Karpas-422 (cell line): ENCODE measurements at regions not wholly inside any gene's neighbourhood (a gene's known extent, or its start where the extent isn't known, plus 50 kb on each side); places are given as distances from the start of the nearest gene placed in this dataset.

ENCODE experiments used
- DNase-seq: peaks from one replicate; pipeline ENCODE4 v3.0.0-alpha.2; 2015
- H2AFZ ChIP-seq: fragments of 200-600 bp; sonication (generic); 2 replicates; pipeline ENCODE4 v1.6.1; 2014; ENCODE audit warnings: antibody characterized with exemption, low read length, mixed read lengths
- H3K27ac ChIP-seq: fragments of 200-600 bp; sonication (generic); 2 replicates; pipeline ENCODE4 v1.5.1; 2014; ENCODE audit warnings: mild to moderate bottlenecking, low read length, moderate library complexity
- H3K27me3 ChIP-seq: fragments of 200-600 bp; sonication (generic); 2 replicates; pipeline ENCODE4 v1.6.1; 2014; ENCODE audit warnings: low read length, mixed read lengths
- H3K36me3 ChIP-seq: fragments of 200-600 bp; sonication (generic); 2 replicates; pipeline ENCODE4 v1.6.1; 2014; ENCODE audit warnings: low read length, mixed read lengths; ENCODE audit not compliant: insufficient read depth
- H3K4me1 ChIP-seq: fragments of 200-600 bp; sonication (generic); 2 replicates; pipeline ENCODE4 v1.6.1; 2014; ENCODE audit warnings: mild to moderate bottlenecking, low read length, mixed read lengths
- H3K4me2 ChIP-seq: fragments of 200-600 bp; sonication (generic); 2 replicates; pipeline ENCODE4 v1.6.1; 2014; ENCODE audit warnings: low read length, low read depth, mild to moderate bottlenecking; ENCODE audit not compliant: poor library complexity, severe bottlenecking
- H3K4me3 ChIP-seq: fragments of 200-600 bp; sonication (generic); 2 replicates; pipeline ENCODE4 v1.5.1; 2014; ENCODE audit warnings: mild to moderate bottlenecking, antibody characterized with exemption, low read length, mixed read lengths
- H3K79me2 ChIP-seq: fragments of 200-600 bp; sonication (generic); 2 replicates; pipeline ENCODE4 v1.6.1; 2014; ENCODE audit warnings: mild to moderate bottlenecking, low read length, mixed read lengths
- H3K9ac ChIP-seq: fragments of 200-600 bp; sonication (generic); 2 replicates; pipeline ENCODE4 v1.6.0; 2014; ENCODE audit warnings: low read length
- H3K9me2 ChIP-seq: fragments of 200-600 bp; sonication (generic), shearing (Covaris generic); replicated peaks from 2 replicates; pipeline ENCODE4 v1.6.0; 2014; ENCODE audit warnings: mild to moderate bottlenecking, low read length, moderate library complexity; ENCODE audit not compliant: insufficient read depth
- H3K9me3 ChIP-seq: fragments of 300-700, 200-600 bp; sonication (generic); 2 replicates; pipeline ENCODE4 v1.6.1; 2014; ENCODE audit warnings: low read length, mixed read lengths
- H4K20me1 ChIP-seq: fragments of 200-600 bp; sonication (generic); 2 replicates; pipeline ENCODE4 v1.6.1; 2014; ENCODE audit warnings: mild to moderate bottlenecking, antibody characterized with exemption, low read length, low read depth; ENCODE audit not compliant: insufficient read depth

- Histone ChIP-seq H2AFZ (no peak overlapping the region), H3K27ac (no peak overlapping the region), H3K27me3 (no peaks in the 10 kb centered on the region), H3K4me3 (no peak overlapping the region), H3K4me2 (no peak overlapping the region), H3K9me2 (no peaks in the 10 kb centered on the region), H3K9ac (no peak overlapping the region), H3K36me3 (no peaks in the 10 kb centered on the region), H3K79me2 (no peaks in the 10 kb centered on the region), H3K4me1 (peaks cover 13% of the 10 kb centered on the region), H3K9me3 (no peaks in the 10 kb centered on the region), H4K20me1 (no peaks in the 10 kb centered on the region)
- no peak for DNase-seq
These were observed 66.7 kb upstream of the ARID1B start for GRCh38 chr6:156710479-156710878.

- Histone ChIP-seq H3K36me3 (no peaks in the 10 kb centered on the region), H3K4me2 (no peak overlapping the region)
- no peak for DNase-seq
These were observed 69.4 kb upstream of the ARID1B start for GRCh38 chr6:156707818-156708217.

DNA sequence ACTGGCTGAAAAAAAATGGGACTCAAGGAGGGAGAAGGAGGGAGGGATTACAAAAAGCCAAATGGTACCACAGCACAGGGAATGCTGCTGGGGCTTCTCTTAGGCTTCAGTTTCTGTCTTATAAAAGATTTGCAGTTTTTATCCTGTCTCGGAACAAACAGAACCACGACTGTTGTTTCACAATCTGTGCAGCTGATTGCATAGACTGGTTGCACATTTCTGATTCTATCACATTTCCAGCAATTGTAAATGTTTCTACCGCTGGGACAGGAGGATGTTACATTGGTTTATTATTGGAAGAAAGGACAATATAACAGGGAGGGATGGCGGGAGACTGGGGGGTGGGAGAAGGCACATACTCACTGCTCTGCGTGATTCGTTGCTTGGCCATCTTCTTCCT is 73.5 kb upstream of the ARID1B start:
- no peaks in the 10 kb centered on the region for H3K36me3 ChIP-seq
- H3K9me2 ChIP-seq, result no peaks in the 10 kb centered on the region
- no peaks in the 10 kb centered on the region for H4K20me1 ChIP-seq
- no peak for DNase-seq
- no peak overlapping the region for H3K9ac ChIP-seq
- no peak overlapping the region for H3K4me3 ChIP-seq
- no peak overlapping the region for H2AFZ ChIP-seq
- H3K9me3 ChIP-seq, result no peaks in the 10 kb centered on the region
- H3K4me2 ChIP-seq, result no peak overlapping the region
- H3K79me2 ChIP-seq, result no peaks in the 10 kb centered on the region
- H3K4me1 ChIP-seq, result peaks cover 15% of the 10 kb centered on the region
- H3K27ac ChIP-seq, result no peak overlapping the region
- no peaks in the 10 kb centered on the region for H3K27me3 ChIP-seq

More at GRCh38 chr6:156707818-156708217, 69.4 kb upstream of the ARID1B start:
- Histone ChIP-seq H2AFZ (no peak overlapping the region), H3K79me2 (no peaks in the 10 kb centered on the region), H3K27ac (no peak overlapping the region), H3K27me3 (no peaks in the 10 kb centered on the region), H3K9me3 (no peaks in the 10 kb centered on the region), H3K9ac (no peak overlapping the region), H3K4me1 (0 out of 2 replicates have a peak, but pooled peaks cover 5% of the 10 kb centered on the region), H4K20me1 (no peaks in the 10 kb centered on the region), H3K4me3 (no peak overlapping the region), H3K9me2 (no peaks in the 10 kb centered on the region)

- Histone ChIP-seq H3K27me3 (no peaks in the 10 kb centered on the region), H3K9ac (no peak overlapping the region), H3K4me2 (no peak overlapping the region), H3K9me3 (no peaks in the 10 kb centered on the region), H4K20me1 (no peaks in the 10 kb centered on the region), H3K9me2 (no peaks in the 10 kb centered on the region), H3K79me2 (no peaks in the 10 kb centered on the region), H3K36me3 (no peaks in the 10 kb centered on the region), H3K4me3 (no peak overlapping the region), H2AFZ (no peak overlapping the region), H3K27ac (no peak overlapping the region), H3K4me1 (peaks cover 28% of the 10 kb centered on the region)
- DNase-seq, result peak; percentile 25
These were observed 75.2 kb upstream of the ARID1B start for GRCh38 chr6:156701966-156702365.

GRCh38 chr6:156700440-156701057 is 76.6 kb upstream of the ARID1B start:
- Histone ChIP-seq H3K4me2 (no peak overlapping the region), H2AFZ (no peak overlapping the region), H3K79me2 (no peaks in the 10 kb centered on the region)

GRCh38 chr6:156699935-156700334 is 77.2 kb upstream of the ARID1B start:
- no peak overlapping the region for H3K4me2 ChIP-seq
- no peak overlapping the region for H3K27ac ChIP-seq
- no peaks in the 10 kb centered on the region for H3K9me3 ChIP-seq
- peaks cover 40% of the 10 kb centered on the region for H3K4me1 ChIP-seq
- H4K20me1 ChIP-seq, result no peaks in the 10 kb centered on the region
- H3K36me3 ChIP-seq, result no peaks in the 10 kb centered on the region
- no peak for DNase-seq
- H3K9me2 ChIP-seq, result no peaks in the 10 kb centered on the region
- H3K79me2 ChIP-seq, result no peaks in the 10 kb centered on the region
- no peak overlapping the region for H3K4me3 ChIP-seq
- H2AFZ ChIP-seq, result no peak overlapping the region
- H3K9ac ChIP-seq, result no peak overlapping the region
- H3K27me3 ChIP-seq, result no peaks in the 10 kb centered on the region

More at GRCh38 chr6:156700440-156701057, 76.6 kb upstream of the ARID1B start:
- no peak overlapping the region for H3K27ac ChIP-seq
- no peak overlapping the region for H3K4me3 ChIP-seq
- H3K27me3 ChIP-seq, result no peaks in the 10 kb centered on the region
- no peaks in the 10 kb centered on the region for H3K9me3 ChIP-seq
- no peak overlapping the region for H3K9ac ChIP-seq
- DNase-seq, result peak; percentile 39
- H3K9me2 ChIP-seq, result no peaks in the 10 kb centered on the region
- H3K36me3 ChIP-seq, result no peaks in the 10 kb centered on the region
- peaks cover 40% of the 10 kb centered on the region for H3K4me1 ChIP-seq
- no peaks in the 10 kb centered on the region for H4K20me1 ChIP-seq

- Histone ChIP-seq H4K20me1 (no peaks in the 10 kb centered on the region), H3K9me3 (no peaks in the 10 kb centered on the region), H3K27me3 (no peaks in the 10 kb centered on the region), H3K27ac (peak overlapping the region; percentile 91; the same call in 1 of the 2 replicates), H3K79me2 (no peaks in the 10 kb centered on the region), H3K4me1 (peaks cover 40% of the 10 kb centered on the region), H3K9me2 (no peaks in the 10 kb centered on the region), H3K4me2 (peak overlapping the region; percentile 70), H3K9ac (0 out of 2 replicates have a peak overlapping the region, but pooled peaks have one; percentile 35), H3K4me3 (peak overlapping the region; percentile 39), H2AFZ (peak overlapping the region; percentile 49), H3K36me3 (no peaks in the 10 kb centered on the region)
- DNase-seq, result peak; percentile 52
These were observed 78.2 kb upstream of the ARID1B start for GRCh38 chr6:156699017-156699421.

DNA sequence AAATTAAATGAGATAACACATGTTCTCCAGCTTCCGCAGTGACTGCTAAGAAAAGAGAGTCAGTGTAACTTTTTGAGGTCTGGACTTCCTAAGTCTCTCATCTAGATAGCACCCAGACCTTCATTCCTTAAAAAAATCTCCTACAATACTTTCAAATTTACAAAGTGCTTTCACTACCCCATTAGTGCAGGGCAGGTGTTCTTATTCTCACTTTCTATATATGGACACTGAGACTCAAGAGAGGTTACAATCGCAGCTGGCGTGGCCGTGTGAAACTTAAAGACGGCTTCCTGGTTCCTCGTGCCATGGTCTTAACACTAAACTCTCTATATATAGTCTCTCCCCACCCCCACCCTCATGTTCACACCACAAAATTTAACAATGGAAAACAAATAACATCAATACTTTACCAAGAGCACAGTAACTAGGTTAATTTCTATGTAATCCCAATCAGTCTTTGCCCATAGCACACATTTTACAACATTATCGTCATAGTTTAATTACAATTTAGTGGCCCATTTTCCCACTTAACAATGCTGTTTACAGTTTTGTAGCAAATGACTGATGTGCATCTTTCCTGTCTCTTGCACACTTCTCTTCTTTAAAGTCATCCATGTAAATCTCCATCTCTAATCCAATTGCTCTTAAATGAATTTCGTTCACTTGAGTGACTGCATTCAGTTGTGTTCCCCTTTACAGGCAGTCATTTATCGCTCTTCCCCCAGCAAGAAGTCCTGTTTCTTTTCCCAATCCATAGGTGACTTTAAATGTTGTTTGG is 78.8 kb upstream of the ARID1B start:
- peak overlapping the region; percentile 39 for H3K4me3 ChIP-seq
- H3K4me1 ChIP-seq, result peaks cover 41% of the 10 kb centered on the region
- no peaks in the 10 kb centered on the region for H3K9me3 ChIP-seq
- H3K4me2 ChIP-seq, result peak overlapping the region; percentile 70
- H3K27me3 ChIP-seq, result no peaks in the 10 kb centered on the region
- peak; percentile 92 for DNase-seq
- H3K9ac ChIP-seq, result peak overlapping the region; percentile 47
- H2AFZ ChIP-seq, result peak overlapping the region; percentile 49
- peak overlapping the region; percentile 91 for H3K27ac ChIP-seq
- H3K9me2 ChIP-seq, result no peaks in the 10 kb centered on the region
- no peaks in the 10 kb centered on the region for H4K20me1 ChIP-seq
- no peaks in the 10 kb centered on the region for H3K79me2 ChIP-seq
- H3K36me3 ChIP-seq, result no peaks in the 10 kb centered on the region
